Activated naive CD4-positive, alpha-beta T cell treated with anti-CD3 and anti-CD28 coated beads, Interleukin-2, amount 50 U/mL, for 24 hours (primary cell): ENCODE measurements at regions not wholly inside any gene's neighbourhood (a gene's known extent, or its start where the extent isn't known, plus 50 kb on each side); places are given as distances from the start of the nearest gene placed in this dataset.

ENCODE experiments used
- H3K27ac Mint-ChIP-seq: one replicate; pipeline ENCODE4 v1.8.0; 2021; ENCODE audit warnings: mild to moderate bottlenecking, mixed read lengths
- H3K27me3 Mint-ChIP-seq: one replicate; pipeline ENCODE4 v1.8.0; 2021; ENCODE audit warnings: mixed read lengths
- H3K36me3 Mint-ChIP-seq: one replicate; pipeline ENCODE4 v1.8.0; 2021; ENCODE audit warnings: mixed read lengths
- H3K4me1 Mint-ChIP-seq: one replicate; pipeline ENCODE4 v1.8.0; 2021; ENCODE audit warnings: mixed read lengths
- H3K4me3 Mint-ChIP-seq: one replicate; pipeline ENCODE4 v1.8.0; 2021; ENCODE audit warnings: mild to moderate bottlenecking, mixed read lengths
- H3K9me3 Mint-ChIP-seq: one replicate; pipeline ENCODE4 v1.8.0; 2021; ENCODE audit warnings: mixed read lengths

GRCh38 chr16:73703891-73704290 lies 592.7 kb upstream of the PSMD7 start:
- H3K27ac Mint-ChIP-seq, result no peak overlapping the region
- H3K4me3 Mint-ChIP-seq, result no peak overlapping the region
- no peaks in the 10 kb centered on the region for H3K4me1 Mint-ChIP-seq
- peaks cover 11% of the 10 kb centered on the region for H3K9me3 Mint-ChIP-seq
- H3K27me3 Mint-ChIP-seq, result peaks cover 3% of the 10 kb centered on the region
- H3K36me3 Mint-ChIP-seq, result no peaks in the 10 kb centered on the region

GRCh38 chr16:73697336-73697735 lies 599.3 kb upstream of the PSMD7 start:
- Mint-ChIP-seq H3K4me1 (no peaks in the 10 kb centered on the region), H3K36me3 (no peaks in the 10 kb centered on the region), H3K4me3 (no peak overlapping the region), H3K9me3 (no peaks in the 10 kb centered on the region), H3K27ac (no peak overlapping the region), H3K27me3 (no peaks in the 10 kb centered on the region)

DNA sequence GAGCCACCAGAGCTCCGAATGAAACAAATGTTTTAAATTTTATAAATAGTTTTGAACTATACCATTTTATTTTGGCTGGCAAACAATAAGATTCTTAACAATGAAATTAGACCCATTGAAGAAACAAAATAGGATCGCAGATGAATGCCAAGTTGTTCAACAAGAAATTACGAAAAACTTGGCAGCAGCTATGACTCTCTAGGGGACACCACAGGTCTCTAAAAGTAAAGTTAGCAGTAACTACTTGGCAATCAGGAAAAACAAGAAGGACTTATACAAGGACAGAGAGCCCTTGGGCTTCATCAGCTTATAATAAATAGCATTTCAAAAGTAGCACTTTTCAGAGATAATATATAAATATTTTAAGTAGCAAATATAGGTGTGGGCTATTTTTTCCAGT lies 603.8 kb upstream of the PSMD7 start:
- Mint-ChIP-seq H3K4me1 (no peaks in the 10 kb centered on the region), H3K4me3 (no peak overlapping the region), H3K36me3 (no peaks in the 10 kb centered on the region), H3K27ac (no peak overlapping the region), H3K9me3 (no peaks in the 10 kb centered on the region), H3K27me3 (no peaks in the 10 kb centered on the region)

GRCh38 chr16:73683804-73684203 lies 612.8 kb upstream of the PSMD7 start:
- Mint-ChIP-seq H3K36me3 (no peaks in the 10 kb centered on the region), H3K27ac (no peak overlapping the region), H3K4me1 (no peaks in the 10 kb centered on the region), H3K4me3 (no peak overlapping the region), H3K9me3 (peaks cover 4% of the 10 kb centered on the region), H3K27me3 (no peaks in the 10 kb centered on the region)

DNA sequence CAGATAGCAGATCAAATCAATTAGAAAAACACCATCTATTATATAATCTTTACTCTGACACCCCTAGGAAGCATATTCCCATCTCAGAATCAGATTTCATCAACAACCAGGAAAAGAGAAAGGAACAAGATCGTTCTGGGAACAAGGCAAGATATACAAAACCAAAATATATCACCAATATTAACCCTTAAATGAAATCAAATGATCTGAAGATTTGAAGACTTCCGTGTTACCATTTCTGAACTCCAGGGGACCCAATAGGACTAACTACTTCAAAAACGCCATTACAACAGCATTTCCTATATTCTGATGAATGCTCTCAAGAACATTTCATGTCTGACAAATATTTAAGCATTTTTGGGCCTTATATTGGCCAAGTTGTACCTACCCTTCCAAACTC lies 624.2 kb upstream of the ZFHX3 start:
- H3K4me3 Mint-ChIP-seq, result no peak overlapping the region
- no peaks in the 10 kb centered on the region for H3K4me1 Mint-ChIP-seq
- peaks cover 6% of the 10 kb centered on the region for H3K27me3 Mint-ChIP-seq

DNA sequence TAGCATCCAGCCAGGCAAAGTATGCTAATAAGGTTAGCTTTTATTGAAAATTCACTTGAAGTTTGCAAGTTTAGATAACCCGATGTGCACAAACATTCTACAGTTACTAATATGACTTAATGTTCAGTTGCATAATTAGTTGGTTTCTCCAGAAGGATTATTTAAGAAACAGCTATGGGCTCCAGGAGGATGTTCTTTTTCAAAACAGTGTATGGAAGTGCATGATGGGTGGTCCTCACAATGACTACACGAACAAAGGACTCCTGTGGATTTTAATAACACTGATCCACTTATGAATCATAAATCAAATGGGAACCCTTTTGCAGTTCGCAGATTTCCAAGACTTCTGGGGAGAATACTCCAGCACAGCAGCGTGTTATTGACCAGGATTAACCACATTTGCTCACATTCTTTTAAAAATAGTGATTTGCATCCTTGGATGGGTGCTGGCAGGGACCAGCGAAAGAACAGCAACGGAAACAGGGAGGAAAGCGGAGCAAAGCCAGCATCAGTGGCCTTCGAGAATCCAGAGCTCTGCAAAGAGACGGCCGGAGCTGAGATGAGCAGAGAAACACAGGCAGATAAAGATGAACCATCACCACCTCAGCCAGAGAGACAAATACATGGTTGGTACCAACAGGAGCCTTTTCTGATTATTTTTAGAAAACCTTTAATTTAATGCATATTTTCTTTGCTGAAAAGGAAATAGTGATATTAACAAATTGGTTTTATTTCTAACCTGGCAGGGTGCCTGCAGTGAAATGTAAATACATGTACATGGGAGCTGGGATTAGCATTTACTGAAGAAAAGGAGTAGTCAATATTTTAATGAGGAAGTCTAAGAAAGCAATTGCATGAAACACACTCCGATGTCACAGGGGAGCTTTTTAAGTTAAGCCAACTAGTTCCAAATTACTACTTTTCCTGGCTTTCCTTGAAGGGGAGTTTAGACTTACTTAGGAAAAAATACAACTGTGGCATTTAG lies 623.2 kb upstream of the ZFHX3 start:
- peaks cover 6% of the 10 kb centered on the region for H3K27me3 Mint-ChIP-seq
- H3K9me3 Mint-ChIP-seq, result peaks cover 5% of the 10 kb centered on the region
- H3K4me1 Mint-ChIP-seq, result no peaks in the 10 kb centered on the region
- H3K27ac Mint-ChIP-seq, result no peak overlapping the region
- no peaks in the 10 kb centered on the region for H3K36me3 Mint-ChIP-seq
- no peak overlapping the region for H3K4me3 Mint-ChIP-seq

More for the DNA sequence above, 624.2 kb upstream of the ZFHX3 start:
- no peaks in the 10 kb centered on the region for H3K36me3 Mint-ChIP-seq
- no peak overlapping the region for H3K27ac Mint-ChIP-seq
- H3K9me3 Mint-ChIP-seq, result peaks cover 11% of the 10 kb centered on the region

- no peaks in the 10 kb centered on the region for H3K36me3 Mint-ChIP-seq
- H3K27ac Mint-ChIP-seq, result no peak overlapping the region
- H3K27me3 Mint-ChIP-seq, result peaks cover 6% of the 10 kb centered on the region
- no peaks in the 10 kb centered on the region for H3K9me3 Mint-ChIP-seq
- H3K4me1 Mint-ChIP-seq, result no peaks in the 10 kb centered on the region
- H3K4me3 Mint-ChIP-seq, result no peak overlapping the region
Measured at GRCh38 chr16:73669535-73670274, 621.8 kb upstream of the ZFHX3 start.

GRCh38 chr16:73663720-73664119 lies 615.8 kb upstream of the ZFHX3 start:
- H3K4me3 Mint-ChIP-seq, result no peak overlapping the region
- no peaks in the 10 kb centered on the region for H3K36me3 Mint-ChIP-seq
- H3K27me3 Mint-ChIP-seq, result peaks cover 1% of the 10 kb centered on the region
- no peaks in the 10 kb centered on the region for H3K9me3 Mint-ChIP-seq
- H3K27ac Mint-ChIP-seq, result no peak overlapping the region
- H3K4me1 Mint-ChIP-seq, result no peaks in the 10 kb centered on the region

GRCh38 chr16:73636196-73636595 lies 588.3 kb upstream of the ZFHX3 start:
- Mint-ChIP-seq H3K4me3 (no peak overlapping the region), H3K9me3 (no peaks in the 10 kb centered on the region), H3K36me3 (no peaks in the 10 kb centered on the region), H3K27ac (no peak overlapping the region), H3K27me3 (no peaks in the 10 kb centered on the region), H3K4me1 (no peaks in the 10 kb centered on the region)

GRCh38 chr16:73629011-73629410 lies 581.1 kb upstream of the ZFHX3 start:
- no peaks in the 10 kb centered on the region for H3K36me3 Mint-ChIP-seq
- H3K9me3 Mint-ChIP-seq, result no peaks in the 10 kb centered on the region
- no peaks in the 10 kb centered on the region for H3K4me1 Mint-ChIP-seq
- no peak overlapping the region for H3K27ac Mint-ChIP-seq
- H3K4me3 Mint-ChIP-seq, result no peak overlapping the region
- H3K27me3 Mint-ChIP-seq, result no peaks in the 10 kb centered on the region

DNA sequence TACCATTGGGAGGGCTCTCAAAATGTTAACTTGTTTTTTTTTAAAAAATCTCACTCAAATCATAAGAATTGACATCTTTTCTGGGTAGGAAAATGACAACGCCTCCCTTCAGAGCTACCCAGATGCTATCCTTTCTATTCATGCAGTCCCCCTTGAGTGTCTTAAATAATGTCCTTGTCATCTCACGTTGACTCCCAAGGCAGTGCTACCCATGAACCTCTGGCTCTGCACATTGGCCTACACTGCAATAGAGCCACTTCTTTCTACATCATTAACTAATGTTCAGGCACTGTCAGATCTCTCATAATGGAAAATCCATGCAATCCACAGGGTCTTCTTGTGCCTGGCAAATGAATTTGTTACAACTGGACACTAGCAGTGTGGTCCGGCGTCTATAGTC lies 569.8 kb upstream of the ZFHX3 start:
- Mint-ChIP-seq H3K27ac (no peak overlapping the region), H3K9me3 (no peaks in the 10 kb centered on the region), H3K4me3 (no peak overlapping the region), H3K27me3 (peaks cover 2% of the 10 kb centered on the region), H3K36me3 (no peaks in the 10 kb centered on the region), H3K4me1 (no peaks in the 10 kb centered on the region)

- H3K36me3 Mint-ChIP-seq, result no peaks in the 10 kb centered on the region
- H3K9me3 Mint-ChIP-seq, result no peaks in the 10 kb centered on the region
- H3K4me3 Mint-ChIP-seq, result no peak overlapping the region
- peaks cover 3% of the 10 kb centered on the region for H3K27me3 Mint-ChIP-seq
- no peak overlapping the region for H3K27ac Mint-ChIP-seq
- H3K4me1 Mint-ChIP-seq, result no peaks in the 10 kb centered on the region
Measured at GRCh38 chr16:73616770-73617169, 568.8 kb upstream of the ZFHX3 start.

- H3K9me3 Mint-ChIP-seq, result no peaks in the 10 kb centered on the region
- H3K27ac Mint-ChIP-seq, result no peak overlapping the region
- no peak overlapping the region for H3K4me3 Mint-ChIP-seq
- H3K4me1 Mint-ChIP-seq, result no peaks in the 10 kb centered on the region
- peaks cover 3% of the 10 kb centered on the region for H3K27me3 Mint-ChIP-seq
- H3K36me3 Mint-ChIP-seq, result no peaks in the 10 kb centered on the region
Measured at GRCh38 chr16:73616166-73616753, 568.3 kb upstream of the ZFHX3 start.

DNA sequence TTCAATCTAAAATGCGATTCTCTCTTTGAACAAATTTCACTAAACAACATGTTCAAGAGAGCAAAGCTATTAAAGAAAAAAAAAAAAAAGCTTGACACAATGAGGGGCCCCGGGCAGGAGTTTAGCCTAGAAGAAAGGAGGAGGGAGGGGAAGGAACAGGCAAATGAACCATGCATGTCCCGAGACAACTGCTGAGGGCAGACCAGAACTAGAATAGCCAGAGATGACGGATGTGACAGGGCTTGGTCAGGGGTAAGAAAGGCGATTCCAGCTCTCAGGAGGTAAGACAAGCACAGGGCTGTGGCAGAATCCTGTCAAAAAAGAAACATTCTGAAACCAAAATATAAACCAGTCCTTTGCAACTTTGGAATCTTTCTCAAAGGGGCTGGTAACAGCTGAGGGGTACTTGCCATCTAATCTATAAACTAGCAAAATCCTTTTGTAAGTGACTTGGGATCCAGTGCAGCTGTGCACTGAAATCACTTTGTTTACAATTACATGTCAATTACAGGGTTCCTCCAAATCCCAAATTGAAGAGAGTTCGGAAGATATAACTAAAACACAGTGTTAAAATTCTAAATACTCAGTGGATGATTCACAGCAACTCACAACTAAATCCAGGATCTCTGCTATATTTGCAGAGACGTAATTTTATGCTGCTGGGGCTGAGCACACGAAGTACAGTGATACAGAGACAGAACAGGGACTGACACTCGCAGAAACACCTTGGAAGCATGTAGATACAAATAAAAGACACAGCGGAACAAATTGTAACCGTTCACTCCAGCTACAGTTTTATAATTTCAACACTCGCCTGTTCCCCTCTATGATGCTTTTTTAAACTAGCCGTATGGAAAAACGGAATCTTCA lies 567.4 kb upstream of the ZFHX3 start:
- Mint-ChIP-seq H3K27ac (no peak overlapping the region), H3K27me3 (peaks cover 7% of the 10 kb centered on the region), H3K4me3 (no peak overlapping the region), H3K9me3 (no peaks in the 10 kb centered on the region), H3K4me1 (no peaks in the 10 kb centered on the region), H3K36me3 (no peaks in the 10 kb centered on the region)

- Mint-ChIP-seq H3K36me3 (no peaks in the 10 kb centered on the region), H3K4me3 (no peak overlapping the region), H3K4me1 (no peaks in the 10 kb centered on the region), H3K9me3 (no peaks in the 10 kb centered on the region), H3K27me3 (peaks cover 7% of the 10 kb centered on the region), H3K27ac (no peak overlapping the region)
Measured at GRCh38 chr16:73614131-73614530, 566.2 kb upstream of the ZFHX3 start.
